Heart left ventricle (tissue), 13 donors: ENCODE measurements at regions not wholly inside any gene's neighbourhood (a gene's known extent, or its start where the extent isn't known, plus 50 kb on each side); places are given as distances from the start of the nearest gene placed in this dataset.

Experiments
- CTCF ChIP-seq, 12 donors: fragments of 200-600 bp; sonication (generic) in 4 of 12; IDR thresholded peaks; one replicate each; pipeline versions ENCODE4 v1.5.0 to v1.8.0; 2018 to 2022; ENCODE audit warnings: antibody characterized with exemption in 12 of 12, mild to moderate bottlenecking in 5 of 12
- POLR2A ChIP-seq, 2 donors: fragments of 450-650 bp; IDR thresholded peaks; one replicate each; pipeline ENCODE4 v1.6.1; 2017; ENCODE audit warnings: antibody characterized with exemption in 2 of 2, mild to moderate bottlenecking in 2 of 2, moderate library complexity in 2 of 2
- donor health status: ischemic (EF 13 %, LVEDD 7.1; RV severe dilation, severe dysfunction).
- donor health status: DM: no; HTN: yes; CAD: no.
- donor health status: DM: no; HTN: no; CAD: no.
- donor health status: ischemic (EF 25% LVEDD 6.9; RV normal size, moderate dysfunction).
- donor health status: ischemic (EF 25% LVEDD 5.7; RV mildly dilated, moderate dysfunction).
- donor health status: ischemic (EF 35%, LVEDD 5.7; RV mildly dilated, moderate dysfunction).
- donor health status: nonischemic (EF 11% LVEDD 7.7; RV severe dilation, severe dysfunction).
- donor health status: DM: yes; HTN: yes; CAD: no.
- donor health status: PGD.
- donor health status: ischemic (EF 29% LVEDD 5.4; RV normal size, mild dysfunction).
- donor health status: nonischemic (EF 23%, LVEDD 6.1; RV moderate dilation, normal function).

- TF ChIP-seq CTCF (IDR thresholded peaks at IDR 0.05) (no peak), POLR2A (IDR thresholded peaks at IDR 0.05) (no peak)
Observed at GRCh38 chr15:95068701-95069521, 837.5 kb downstream of the MCTP2 start.
